ENCODE measurements at regions not wholly inside any gene's neighbourhood (a gene's known extent, or its start where the extent isn't known, plus 50 kb on each side); places are given as distances from the start of the nearest gene placed in this dataset.

DNA sequence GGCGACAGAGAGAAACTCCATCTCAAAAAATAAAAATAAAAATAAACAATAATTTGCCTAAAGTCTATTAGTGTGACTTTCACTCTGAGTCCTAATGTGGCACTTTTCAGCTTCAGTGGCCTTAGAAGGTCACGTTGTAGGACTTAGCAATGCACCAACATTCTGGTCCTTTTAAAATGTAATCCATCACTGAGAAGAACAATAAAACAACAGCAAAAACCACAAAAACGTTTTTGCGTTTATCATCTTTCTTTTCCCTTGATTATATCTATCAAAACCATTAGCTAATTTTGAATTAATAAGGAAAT lies 190.1 kb upstream of the ZNF608 start:
- TF ChIP-seq POLR2AphosphoS5 (IDR thresholded peaks at IDR 0.05; ENCODE audit: insufficient read depth, low read depth, low read length) (no peak), CTCF (IDR thresholded peaks at IDR 0.05; ENCODE audit: extremely low read depth in 1 of 2, insufficient read depth in 1 of 2, low read depth in 1 of 2, low read length in 2 of 2) (no peak), FOS (IDR thresholded peaks at IDR 0.05; ENCODE audit: borderline replicate concordance, insufficient read depth, low read length) (no peak), POLR2A (IDR thresholded peaks at IDR 0.05; ENCODE audit: low read depth, low read length) (no peak), MYC (IDR thresholded peaks at IDR 0.05; ENCODE audit: low read depth, low read length) (no peak)

Measured in endothelial cell of umbilical vein (primary cell).